H1 (cell line): ENCODE measurements at regions not wholly inside any gene's neighbourhood (a gene's known extent, or its start where the extent isn't known, plus 50 kb on each side); places are given as distances from the start of the nearest gene placed in this dataset.

Experiments used
- CTCF ChIA-PET: fragments of 300-600 bp; sonication (Branson Sonifier 250); formaldehyde crosslinking; loops from one replicate; lab custom pipeline; 2021; ENCODE audit not compliant: partially characterized antibody; lab: Charles Lee
- POLR2A ChIA-PET: fragments of 300-600 bp; sonication (Branson Sonifier 250); formaldehyde crosslinking; loops from one replicate; lab custom pipeline; 2021; ENCODE audit warnings: inconsistent platforms; ENCODE audit not compliant: partially characterized antibody; lab: Charles Lee
- DNase-seq, 2 experiments: peaks; one replicate each; pipeline versions ENCODE4 v3.0.0 to v3.0.0-alpha.2; 2010 to 2022; ENCODE audit warnings: low spot score in 2 of 2, low read depth in 1 of 2, mixed read lengths in 1 of 2
- FAIRE-seq: peaks from 2 replicates; lab custom pipeline; 2011; peaks lifted over from hg19 to GRCh38; lab: Jason Lieb, UNC
- H2AFZ ChIP-seq: 2 replicates; pipeline ENCODE4 v1.8.1; 2012; ENCODE audit warnings: low read length, inconsistent platforms
- H2AK5ac ChIP-seq: 2 replicates; pipeline ENCODE4 v1.6.1; 2013; ENCODE audit warnings: low read depth, low read length
- H2BK120ac ChIP-seq: replicated peaks from 2 replicates; pipeline ENCODE3; 2013; ENCODE audit warnings: low read depth, low read length, inconsistent platforms
- H2BK12ac ChIP-seq: 2 replicates; pipeline ENCODE4 v1.6.1; 2013; ENCODE audit warnings: low read depth, low read length
- H2BK15ac ChIP-seq: 2 replicates; pipeline ENCODE4 v1.6.1; 2013; ENCODE audit warnings: low read length
- H2BK20ac ChIP-seq: 2 replicates; pipeline ENCODE4 v1.6.1; 2013; ENCODE audit warnings: low read length
- H2BK5ac ChIP-seq: 2 replicates; pipeline ENCODE4 v1.6.1; 2013; ENCODE audit warnings: low read depth, low read length
- H3K14ac ChIP-seq: 2 replicates; pipeline ENCODE4 v1.6.1; 2013; ENCODE audit warnings: inconsistent platforms; ENCODE audit not compliant: insufficient read length
- H3K18ac ChIP-seq: 2 replicates; pipeline ENCODE4 v1.6.1; 2013; ENCODE audit warnings: low read length; ENCODE audit errors: extremely low read depth
- H3K23ac ChIP-seq: 2 replicates; pipeline ENCODE4 v1.6.1; 2013; ENCODE audit warnings: inconsistent platforms; ENCODE audit not compliant: insufficient read length
- H3K23me2 ChIP-seq: 2 replicates; pipeline ENCODE4 v1.6.1; 2013; ENCODE audit warnings: low read depth, low read length
- H3K27ac ChIP-seq: 2 replicates; pipeline ENCODE4 v1.6.1; 2011; ENCODE audit warnings: low read depth, low read length, inconsistent platforms
- H3K27me3 ChIP-seq, 4 experiments: replicated peaks in 1 of 4; 1 replicate in 1 of 4; 2 replicates in 3 of 4; pipeline versions ENCODE4 v1.6.1 to v1.8.1; 2011 to 2013; ENCODE audit warnings: low read length in 3 of 4, mild to moderate bottlenecking in 3 of 4, inconsistent platforms in 2 of 4, mixed read lengths in 2 of 4, moderate library complexity in 1 of 4; ENCODE audit not compliant: control insufficient read depth in 3 of 4, insufficient read depth in 3 of 4; ENCODE audit errors: extremely low read depth in 1 of 4
- H3K36me3 ChIP-seq, 4 experiments: 2 replicates each; pipeline versions ENCODE4 v1.6.1 to v1.8.1; 2011 to 2013; ENCODE audit warnings: mild to moderate bottlenecking in 4 of 4, low read length in 3 of 4, moderate library complexity in 2 of 4, control low read depth in 1 of 4, inconsistent platforms in 1 of 4; ENCODE audit not compliant: insufficient read depth in 4 of 4, control insufficient read depth in 2 of 4
- H3K4ac ChIP-seq: replicated peaks from 2 replicates; pipeline ENCODE3; 2013; ENCODE audit warnings: low read length, low read depth, mixed read lengths, inconsistent platforms; ENCODE audit not compliant: insufficient read length
- H3K4me1 ChIP-seq, 4 experiments: replicated peaks in 1 of 4; 1 replicate in 1 of 4; 2 replicates in 3 of 4; pipeline versions ENCODE4 v1.6.1 to v1.8.1; 2011 to 2013; ENCODE audit warnings: low read length in 3 of 4, inconsistent platforms in 2 of 4, mixed read lengths in 1 of 4; ENCODE audit not compliant: insufficient read depth in 4 of 4, control insufficient read depth in 3 of 4
- H3K4me2 ChIP-seq, 2 experiments: 2 replicates each; pipeline versions ENCODE4 v1.6.1 to v1.8.1; 2011 to 2013; ENCODE audit warnings: low read depth in 2 of 2, low read length in 2 of 2, control low read depth in 1 of 2, inconsistent platforms in 1 of 2, mild to moderate bottlenecking in 1 of 2; ENCODE audit not compliant: insufficient read depth in 1 of 2
- H3K4me3 ChIP-seq, 4 experiments: fragments of 200-600, 300-600 bp in 1 of 4; sonication (generic), shearing (Covaris generic), sonication (Bioruptor Twin) in 1 of 4; 2 replicates each; pipeline versions ENCODE4 v1.5.1 to v1.8.1; 2011 to 2016; ENCODE audit warnings: low read length in 4 of 4, low read depth in 3 of 4, control low read depth in 2 of 4, inconsistent platforms in 2 of 4, mild to moderate bottlenecking in 2 of 4, mixed read lengths in 1 of 4, moderate library complexity in 1 of 4; ENCODE audit not compliant: insufficient read depth in 2 of 4; ENCODE audit errors: extremely low read depth in 1 of 4
- H3K56ac ChIP-seq: replicated peaks from 2 replicates; pipeline ENCODE3; 2013; ENCODE audit warnings: low read depth, mild to moderate bottlenecking, mixed read lengths, low read length, inconsistent platforms; ENCODE audit not compliant: insufficient read length
- H3K79me1 ChIP-seq: 2 replicates; pipeline ENCODE4 v1.6.1; 2013; ENCODE audit warnings: low read depth, low read length, control low read depth
- H3K79me2 ChIP-seq, 2 experiments: 2 replicates each; pipeline versions ENCODE4 v1.6.1 to v1.8.1; 2012 to 2013; ENCODE audit warnings: low read length in 2 of 2, mild to moderate bottlenecking in 2 of 2, inconsistent platforms in 1 of 2; ENCODE audit not compliant: insufficient read depth in 2 of 2, control insufficient read depth in 1 of 2
- H3K9ac ChIP-seq, 4 experiments: replicated peaks in 1 of 4; 1 replicate in 1 of 4; 2 replicates in 3 of 4; pipeline versions ENCODE4 v1.6.1 to v1.8.1; 2011 to 2013; ENCODE audit warnings: low read depth in 3 of 4, low read length in 3 of 4, control low read depth in 2 of 4, mild to moderate bottlenecking in 2 of 4, moderate library complexity in 2 of 4, inconsistent platforms in 1 of 4; ENCODE audit errors: extremely low read depth in 1 of 4
- H3K9me3 ChIP-seq, 2 experiments: 2 replicates each; pipeline versions ENCODE4 v1.6.1 to v1.8.1; 2012 to 2013; ENCODE audit warnings: mild to moderate bottlenecking in 2 of 2, moderate library complexity in 2 of 2, control low read depth in 1 of 2, inconsistent platforms in 1 of 2, low read depth in 1 of 2, low read length in 1 of 2, mixed read lengths in 1 of 2; ENCODE audit not compliant: insufficient read depth in 2 of 2
- H4K20me1 ChIP-seq, 2 experiments: replicated peaks in 1 of 2; 2 replicates each; pipeline versions ENCODE3 to v1.8.1; 2011 to 2013; ENCODE audit warnings: inconsistent platforms in 2 of 2, low read length in 2 of 2, mild to moderate bottlenecking in 1 of 2; ENCODE audit not compliant: insufficient read depth in 2 of 2, control insufficient read depth in 1 of 2
- H4K5ac ChIP-seq: 2 replicates; pipeline ENCODE4 v1.6.1; 2013; ENCODE audit warnings: low read length, low read depth, mixed read lengths, inconsistent platforms; ENCODE audit not compliant: insufficient read length
- H4K8ac ChIP-seq: 2 replicates; pipeline ENCODE4 v1.8.0; 2013; ENCODE audit warnings: mild to moderate bottlenecking, moderate library complexity, low read length, inconsistent platforms; ENCODE audit not compliant: insufficient read depth; ENCODE audit errors: extremely low read depth
- H4K91ac ChIP-seq: replicated peaks from 2 replicates; pipeline ENCODE3; 2013; ENCODE audit warnings: low read length, mixed read lengths, inconsistent platforms; ENCODE audit not compliant: insufficient read length
- CBX5 ChIP-seq: fragments of 300-800, 300-1000 bp; sonication (generic); IDR thresholded peaks from 2 replicates; pipeline ENCODE4 v1.7.1; 2016; ENCODE audit warnings: antibody characterized with exemption, low read length, low read depth
- CHD1 ChIP-seq: IDR thresholded peaks from 2 replicates; pipeline ENCODE4 v1.6.1; 2012; ENCODE audit warnings: low read depth, low read length, improper control_type of control experiment
- EP300 ChIP-seq, 2 experiments: IDR thresholded peaks; 1 replicate in 1 of 2; 2 replicates in 1 of 2; pipeline ENCODE4 v1.6.1; 2011 to 2012; ENCODE audit warnings: low read depth in 2 of 2, low read length in 2 of 2, mild to moderate bottlenecking in 2 of 2, borderline replicate concordance in 1 of 2, inconsistent platforms in 1 of 2, moderate library complexity in 1 of 2
- MAFK ChIP-seq: IDR thresholded peaks from 2 replicates; pipeline ENCODE4 v1.6.1; 2012; ENCODE audit warnings: low read depth, mild to moderate bottlenecking, improper control_type of control experiment, low read length
- SIN3A ChIP-seq, 2 experiments: IDR thresholded peaks in 1 of 2; conservative IDR thresholded peaks in 1 of 2; 2 replicates each; pipeline ENCODE4 v1.6.1; 2011 to 2012; ENCODE audit warnings: low read length in 2 of 2, improper control_type of control experiment in 1 of 2, low read depth in 1 of 2, mild to moderate bottlenecking in 1 of 2
- WGBS, 2 experiments: shearing (Covaris generic) in 1 of 2; methylation state at CpG; one replicate each; pipeline versions ENCODE4 v1.1.6 to v1.1.7; 2013 to 2015; ENCODE audit warnings: low lambda C conversion rate in 2 of 2, mixed read lengths in 2 of 2, inconsistent platforms in 1 of 2, low coverage in 1 of 2, missing lambda C conversion rate in 1 of 2; ENCODE audit not compliant: insufficient replicate concordance in 2 of 2, insufficient coverage in 1 of 2, insufficient read length in 1 of 2; ENCODE audit errors: extremely low coverage in 1 of 2, missing lambda C conversion rate in 1 of 2; 5-methylcytosine and 5-hydroxymethylcytosine counted together

- CTCF ChIA-PET: interaction anchor here (0.6 to 1.2 kb wide), 3 partner anchors 8 to 95 kb away, joined by 3 to 7 read pairs (median 5); no protein-coding TSS in a partner anchor
Observed at GRCh38 chr1:63054184-63054583, 268.2 kb upstream of the FOXD3 start.

More at GRCh38 chr1:63054184-63054583, 268.2 kb upstream of the FOXD3 start:
- no peak overlapping the region for H3K18ac ChIP-seq
- TF ChIP-seq CBX5: no peak
- no peak for TF ChIP-seq EP300 (IDR thresholded peaks at IDR 0.05; ENCODE audit: borderline replicate concordance in 1 of 2, low read depth in 2 of 2, low read length in 2 of 2)
- TF ChIP-seq SIN3A (conservative IDR thresholded peaks at IDR 0.05 in 1 of 2, IDR thresholded peaks at IDR 0.05 in 1 of 2; ENCODE audit: low read depth in 1 of 2, low read length in 2 of 2): no peak
- no peak for TF ChIP-seq CHD1
- peak; percentile 40; the same call in 1 of the 2 replicates for TF ChIP-seq MAFK
- no peak overlapping the region for H3K27ac ChIP-seq
- H3K4me1 ChIP-seq: peaks cover 0 to 3% (median under 1%) of the 10 kb centered on the region in 4 experiments; a peak in 2 of 7 replicates
- H2BK15ac ChIP-seq: no peak overlapping the region
- H2AK5ac ChIP-seq: no peak overlapping the region
- WGBS, 2 experiments: 81% methylated on average over 4 of the region's 4 CpGs; no CpG with 5 or more reads in 1 of the 2 experiments
- no peaks in the 10 kb centered on the region for H3K36me3 ChIP-seq
- no peak overlapping the region for H3K4ac ChIP-seq
- H3K14ac ChIP-seq: no peak overlapping the region
- H3K56ac ChIP-seq: no peak overlapping the region
- POLR2A ChIA-PET: no interaction called here
- H3K9ac ChIP-seq: no peak overlapping the region
- no peak overlapping the region for H2BK12ac ChIP-seq
- H2BK120ac ChIP-seq: no peak overlapping the region
- H3K4me3 ChIP-seq: no peak overlapping the region
- no peak overlapping the region for H4K5ac ChIP-seq
- no peaks in the 10 kb centered on the region for H4K20me1 ChIP-seq
- H2BK5ac ChIP-seq: no peak overlapping the region
- no peaks in the 10 kb centered on the region; the same call in 1 of the 2 replicates for H3K23me2 ChIP-seq
- FAIRE-seq: no peak
- H3K23ac ChIP-seq: no peak overlapping the region
- no peaks in the 10 kb centered on the region for H3K27me3 ChIP-seq
- H3K79me2 ChIP-seq: no peaks in the 10 kb centered on the region
- DNase-seq: no peak
- H3K9me3 ChIP-seq: no peaks in the 10 kb centered on the region
- H4K8ac ChIP-seq: no peak overlapping the region
- H2AFZ ChIP-seq: peak overlapping the region; percentile 74; the same call in 1 of the 2 replicates
- H3K4me2 ChIP-seq: no peak overlapping the region
- no peak overlapping the region for H2BK20ac ChIP-seq
- H4K91ac ChIP-seq: no peak overlapping the region
- H3K79me1 ChIP-seq: no peaks in the 10 kb centered on the region
